Keratinocyte (primary cell): ENCODE measurements at regions not wholly inside any gene's neighbourhood (a gene's known extent, or its start where the extent isn't known, plus 50 kb on each side); places are given as distances from the start of the nearest gene placed in this dataset.

Experiments
- CTCF ChIP-seq, 3 experiments: IDR thresholded peaks in 1 of 3; conservative IDR thresholded peaks in 1 of 3; optimal IDR thresholded peaks in 1 of 3; 2 replicates in 2 of 3; 3 replicates in 1 of 3; pipeline versions ENCODE3 to v1.5.1; 2011; ENCODE audit warnings: low read length in 3 of 3, mild to moderate bottlenecking in 3 of 3, moderate library complexity in 2 of 3, control low read depth in 1 of 3, inconsistent platforms in 1 of 3; ENCODE audit not compliant: insufficient read depth in 2 of 3; ENCODE audit errors: extremely low read depth in 1 of 3
- EZH2 ChIP-seq: IDR thresholded peaks from one replicate; pipeline ENCODE4 v1.6.1; 2012; ENCODE audit warnings: inconsistent platforms, mild to moderate bottlenecking, low read length, moderate library complexity

DNA sequence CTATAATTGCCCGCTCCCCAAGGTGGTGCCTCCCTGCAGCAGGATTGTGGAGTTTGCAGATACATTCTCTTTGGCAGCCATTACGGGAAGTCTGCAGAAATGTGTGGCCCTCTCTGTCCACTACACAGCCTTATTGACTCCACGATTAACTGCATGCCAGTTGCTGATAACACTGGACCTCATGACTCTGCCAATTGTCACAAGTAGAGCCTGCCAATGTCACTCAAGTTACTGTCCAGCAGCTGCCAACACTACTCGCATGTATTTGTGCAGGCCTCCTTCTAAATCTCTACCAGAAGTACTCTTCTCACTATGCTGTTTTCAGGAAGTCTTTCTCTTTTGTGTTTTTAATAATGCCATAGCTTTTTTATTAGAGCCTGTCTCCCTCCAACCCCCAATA lies 128.8 kb downstream of the PPP1R3A start:
- TF ChIP-seq CTCF (optimal IDR thresholded peaks at IDR 0.05 in 1 of 3, IDR thresholded peaks at IDR 0.05 in 1 of 3, conservative IDR thresholded peaks at IDR 0.05 in 1 of 3; ENCODE audit: extremely low read depth in 1 of 3, insufficient read depth in 2 of 3, low read length in 3 of 3) (no peak), EZH2 (no peak)
